Adrenal gland (tissue), 9 donors: ENCODE measurements at regions not wholly inside any gene's neighbourhood (a gene's known extent, or its start where the extent isn't known, plus 50 kb on each side); places are given as distances from the start of the nearest gene placed in this dataset.
"Not testable (repeated sequence)": the region's sequence is repeated elsewhere in the genome, so short reads cannot be mapped to it uniquely, and the experiment has no call there.

Source experiments
- DNase-seq, 7 donors: peaks; one replicate each; pipeline ENCODE4 v3.0.0-alpha.2; 2019 to 2020
- H3K27ac ChIP-seq, 5 donors: fragments of 200-600 bp; sonication (generic) in 4 of 5; 1 replicate in 3 of 5; 2 replicates in 2 of 5; pipeline versions ENCODE4 v1.5.1 to v1.8.0; 2016 to 2020; ENCODE audit warnings: mild to moderate bottlenecking in 1 of 5
- H3K27me3 ChIP-seq: fragments of 200-600 bp; 2 replicates; pipeline ENCODE4 v1.8.0; 2021
- H3K36me3 ChIP-seq, 2 donors: fragments of 200-600 bp; replicated peaks in 1 of 2; 1 replicate in 1 of 2; 2 replicates in 1 of 2; pipeline versions ENCODE4 v1.5.1 to v1.8.0; 2018 to 2022
- H3K4me1 ChIP-seq, 2 donors: fragments of 200-600 bp; replicated peaks in 1 of 2; 1 replicate in 1 of 2; 2 replicates in 1 of 2; pipeline versions ENCODE4 v1.5.1 to v1.8.0; 2018 to 2021
- H3K4me3 ChIP-seq, 4 donors: fragments of 200-600 bp; sonication (generic) in 3 of 4; one replicate each; pipeline ENCODE4 v1.5.1; 2016 to 2018
- H3K9me3 ChIP-seq, 3 donors: fragments of 200-600 bp; sonication (generic) in 1 of 3; replicated peaks in 1 of 3; 1 replicate in 2 of 3; 2 replicates in 1 of 3; pipeline versions ENCODE4 v1.5.1 to v1.8.0; 2016 to 2021
- POLR2A ChIP-seq, 2 donors: fragments of 450-650 bp; IDR thresholded peaks; one replicate each; pipeline ENCODE4 v1.6.1; 2017; ENCODE audit warnings: antibody characterized with exemption in 2 of 2, mild to moderate bottlenecking in 2 of 2, moderate library complexity in 1 of 2
- WGBS, 4 donors: extraction: QIAGEN DNeasy Blood & Tissue Kit in 2 of 4; methylation state at CpG; one replicate each; pipeline versions ENCODE4 v1.1.5 to v1.1.7; 2013 to 2017; 5-methylcytosine and 5-hydroxymethylcytosine counted together
- intact Hi-C, 2 donors: fragments of 100-400 bp; cut with DNase I; formaldehyde crosslinking; loops; one replicate each; pipeline versions ENCODE4 v1.14.1 to v1.15.0; 2022 to 2023
- TF ChIP-seq, protein P1 (sequence below), 6 experiments: fragments of 450-650 bp in 4 of 6; fragments of 200-600 bp in 2 of 6; sonication (generic) in 1 of 6; IDR thresholded peaks; 1 replicate in 5 of 6; 2 replicates in 1 of 6; pipeline versions ENCODE4 v1.5.1 to v1.8.0; 2016 to 2021; ENCODE audit warnings: antibody characterized with exemption in 6 of 6, mild to moderate bottlenecking in 2 of 6, moderate library complexity in 1 of 6
- donor health status: healthy with polysubstance abuse.
- donor health status: Bipolar disorder and iron deficiency.
- donor health status: DM: yes; HTN: yes; CAD: no.
- donor health status: DM: no; HTN: no; CAD: no.
- donor health status: DM: no; HTN: no; CAD: no.

DNA sequence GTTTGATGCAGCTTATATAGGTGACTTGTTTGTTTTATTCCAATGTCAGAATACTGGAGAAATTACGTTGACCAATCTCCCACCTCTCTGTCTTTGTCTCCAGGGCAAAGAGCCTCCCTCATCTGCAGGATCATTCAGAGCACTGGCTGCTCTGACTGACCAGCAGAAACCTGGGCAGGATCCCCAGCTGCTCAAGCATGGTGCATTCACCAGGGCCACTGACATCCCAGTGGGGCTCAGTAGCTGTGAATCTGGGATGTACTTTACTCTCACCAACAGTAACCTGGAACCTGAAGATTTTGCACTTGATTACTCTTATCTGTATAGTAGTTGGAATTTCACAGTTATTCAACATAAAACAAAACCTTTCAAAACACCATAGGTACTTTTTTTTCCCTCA lies 235.9 kb downstream of the ANKRD36 start:
- Histone ChIP-seq H3K27ac (no peak overlapping the region), H3K4me1 (no peaks in the 10 kb centered on the region), H3K4me3 (no peak overlapping the region), H3K36me3 (no peaks in the 10 kb centered on the region), H3K9me3 (no peaks in the 10 kb centered on the region), H3K27me3 (no peaks in the 10 kb centered on the region)
- WGBS, 4 donors: 36 to 86% (median 63%) methylated on average over 1 of the region's 1 CpG
- no peak for DNase-seq
- TF ChIP-seq, protein P1, sequence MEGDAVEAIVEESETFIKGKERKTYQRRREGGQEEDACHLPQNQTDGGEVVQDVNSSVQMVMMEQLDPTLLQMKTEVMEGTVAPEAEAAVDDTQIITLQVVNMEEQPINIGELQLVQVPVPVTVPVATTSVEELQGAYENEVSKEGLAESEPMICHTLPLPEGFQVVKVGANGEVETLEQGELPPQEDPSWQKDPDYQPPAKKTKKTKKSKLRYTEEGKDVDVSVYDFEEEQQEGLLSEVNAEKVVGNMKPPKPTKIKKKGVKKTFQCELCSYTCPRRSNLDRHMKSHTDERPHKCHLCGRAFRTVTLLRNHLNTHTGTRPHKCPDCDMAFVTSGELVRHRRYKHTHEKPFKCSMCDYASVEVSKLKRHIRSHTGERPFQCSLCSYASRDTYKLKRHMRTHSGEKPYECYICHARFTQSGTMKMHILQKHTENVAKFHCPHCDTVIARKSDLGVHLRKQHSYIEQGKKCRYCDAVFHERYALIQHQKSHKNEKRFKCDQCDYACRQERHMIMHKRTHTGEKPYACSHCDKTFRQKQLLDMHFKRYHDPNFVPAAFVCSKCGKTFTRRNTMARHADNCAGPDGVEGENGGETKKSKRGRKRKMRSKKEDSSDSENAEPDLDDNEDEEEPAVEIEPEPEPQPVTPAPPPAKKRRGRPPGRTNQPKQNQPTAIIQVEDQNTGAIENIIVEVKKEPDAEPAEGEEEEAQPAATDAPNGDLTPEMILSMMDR (IDR thresholded peaks at IDR 0.05): no peak
- TF ChIP-seq POLR2A (IDR thresholded peaks at IDR 0.05): no peak
- intact Hi-C loops: no loop called here

DNA sequence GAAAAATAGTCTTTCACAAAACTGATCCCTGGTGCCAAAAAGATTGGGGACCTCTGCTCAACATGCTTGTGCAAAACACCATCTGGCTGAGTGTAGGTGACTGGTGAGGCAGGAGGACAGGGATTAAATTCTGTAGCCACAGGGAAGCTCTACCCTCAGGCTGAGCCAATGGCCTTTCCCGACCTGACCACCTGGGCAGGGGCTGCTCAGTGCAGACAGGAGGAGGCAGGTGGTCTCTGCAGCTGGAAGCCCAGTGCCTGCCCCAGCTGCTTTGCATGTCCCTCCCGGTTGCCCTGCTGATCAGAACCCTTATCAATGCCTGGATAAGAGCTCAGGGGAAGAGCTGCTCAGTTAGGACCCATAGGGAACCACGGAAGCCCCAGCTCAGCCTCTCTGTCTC lies 235.3 kb downstream of the ANKRD36 start:
- no peaks in the 10 kb centered on the region for H3K36me3 ChIP-seq
- no peak overlapping the region for H3K27ac ChIP-seq
- no peaks in the 10 kb centered on the region for H3K9me3 ChIP-seq
- DNase-seq: peak in 1 of 7 donors; percentile 27
- no peak for TF ChIP-seq POLR2A (IDR thresholded peaks at IDR 0.05)
- TF ChIP-seq, protein P1 (IDR thresholded peaks at IDR 0.05): no peak
- intact Hi-C loops: no loop called here
- no peak overlapping the region for H3K4me3 ChIP-seq
- H3K4me1 ChIP-seq: no peaks in the 10 kb centered on the region
- WGBS, 4 donors: 44 to 70% (median 66%) methylated on average over 3 of the region's 3 CpGs
- no peaks in the 10 kb centered on the region for H3K27me3 ChIP-seq

DNA sequence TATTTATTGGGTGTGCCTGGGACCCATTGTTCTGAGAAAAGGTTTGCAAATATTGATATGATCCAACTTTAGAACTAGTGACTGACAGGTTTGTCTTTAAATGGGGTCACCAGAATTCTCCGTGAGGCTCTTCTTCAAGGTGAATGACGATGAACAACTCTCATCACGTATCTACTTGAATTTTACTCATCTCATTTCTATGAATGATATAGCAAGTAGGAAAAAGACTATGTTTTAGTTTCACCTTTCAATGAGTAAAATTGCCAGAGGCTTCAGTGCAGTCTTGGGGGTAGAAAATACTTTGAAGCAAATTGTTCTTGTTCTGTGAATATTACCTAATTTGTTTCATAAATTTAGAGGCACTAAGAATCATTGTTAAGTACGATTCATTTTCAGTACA lies 232.0 kb downstream of the ANKRD36 start:
- intact Hi-C loops, H3K36me3 ChIP-seq, H3K9me3 ChIP-seq, H3K27ac ChIP-seq, DNase-seq, H3K27me3 ChIP-seq, H3K4me3 ChIP-seq, H3K4me1 ChIP-seq: not testable (repeated sequence)
- no CpG with 5 or more reads among the region's 4 CpGs for WGBS, 4 donors

DNA sequence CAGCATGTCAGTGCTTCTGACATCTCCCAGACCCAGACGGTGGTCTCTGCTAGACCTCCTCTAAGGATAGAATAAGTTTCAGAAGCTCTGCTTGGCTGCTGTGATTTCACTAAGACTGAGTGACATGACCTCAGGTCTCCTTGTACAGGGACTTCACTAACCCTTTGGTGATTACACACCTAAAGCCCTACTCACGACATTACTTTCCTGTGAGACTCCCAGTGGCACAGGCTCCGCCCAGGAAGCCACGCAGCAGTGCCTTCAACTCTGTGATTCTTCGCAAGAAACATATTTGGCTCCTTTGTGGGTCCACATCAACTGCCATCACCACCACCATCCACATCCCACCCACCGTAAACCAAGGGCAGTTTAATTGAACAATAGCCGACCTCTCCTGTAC lies 220.7 kb downstream of the ANKRD36 start:
- no CpG with 5 or more reads among the region's 7 CpGs for WGBS, 4 donors
- H3K4me3 ChIP-seq, H3K27ac ChIP-seq, DNase-seq, H3K27me3 ChIP-seq, H3K9me3 ChIP-seq, intact Hi-C loops, H3K4me1 ChIP-seq, H3K36me3 ChIP-seq: not testable (repeated sequence)

DNA sequence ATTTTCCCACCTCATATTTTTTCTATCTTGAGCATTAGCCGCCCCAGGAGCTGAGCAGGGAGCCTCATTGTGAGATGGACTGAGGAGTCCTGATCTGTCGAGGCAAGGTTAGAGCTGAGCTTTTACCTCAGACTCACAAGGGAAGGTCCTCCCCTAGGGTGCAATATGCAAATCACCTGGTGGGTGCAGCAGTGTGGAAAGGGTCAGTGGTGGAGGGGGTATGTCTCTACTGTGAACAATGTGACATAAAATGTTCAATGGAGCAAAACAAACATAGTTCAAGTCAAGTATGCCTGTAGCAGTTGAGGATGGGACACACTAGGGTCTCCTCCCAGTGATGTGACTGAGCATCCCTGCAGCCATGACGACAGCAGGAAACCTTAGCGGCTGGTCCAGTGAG lies 219.2 kb downstream of the ANKRD36 start:
- WGBS, 4 donors: no CpG with 5 or more reads among the region's 4 CpGs

DNA sequence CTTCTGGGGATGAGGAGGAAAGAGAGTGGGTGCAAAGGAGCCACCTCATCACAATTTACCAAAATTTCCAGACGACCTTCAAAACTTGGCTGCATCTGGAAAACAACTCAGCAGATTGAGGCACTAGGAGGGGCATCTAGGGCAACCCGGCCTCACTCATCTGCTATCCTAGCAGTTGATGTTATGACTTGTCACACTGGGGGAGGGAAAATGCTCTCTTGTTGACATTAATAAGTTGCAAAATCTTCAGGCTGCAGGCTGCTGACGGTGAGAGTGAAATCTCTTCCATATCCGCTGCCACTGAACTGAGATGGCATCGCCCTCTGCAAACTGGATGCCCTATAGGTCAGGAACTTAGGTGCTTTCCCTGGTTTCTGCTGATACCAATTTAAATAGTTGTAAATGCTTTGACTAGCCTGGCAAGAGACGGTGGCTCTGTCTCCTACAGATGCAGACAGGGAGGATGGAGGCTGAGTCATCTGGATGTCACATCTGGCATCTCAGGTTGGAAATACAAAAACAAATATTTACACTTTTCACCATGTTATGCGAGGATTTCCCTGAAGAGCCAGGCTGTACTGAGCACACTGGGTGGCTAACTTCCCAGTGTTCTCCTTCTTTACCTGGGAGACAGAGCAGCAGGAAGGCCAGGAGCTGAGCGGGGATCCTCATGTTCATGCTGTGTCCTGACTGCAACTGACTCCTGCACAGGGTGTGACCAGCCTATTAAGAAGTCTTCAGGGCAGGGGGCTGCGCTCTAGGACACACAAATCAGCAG lies 209.2 kb downstream of the ANKRD36 start:
- H3K36me3 ChIP-seq, H3K4me3 ChIP-seq, H3K27ac ChIP-seq, DNase-seq, H3K27me3 ChIP-seq, intact Hi-C loops, H3K4me1 ChIP-seq, H3K9me3 ChIP-seq: not testable (repeated sequence)
- no CpG with 5 or more reads among the region's 9 CpGs for WGBS, 4 donors

More for the DNA sequence above, 219.2 kb downstream of the ANKRD36 start:
- H3K27ac ChIP-seq, H3K27me3 ChIP-seq, H3K4me3 ChIP-seq, DNase-seq, intact Hi-C loops, H3K36me3 ChIP-seq, H3K4me1 ChIP-seq, H3K9me3 ChIP-seq: not testable (repeated sequence)

DNA sequence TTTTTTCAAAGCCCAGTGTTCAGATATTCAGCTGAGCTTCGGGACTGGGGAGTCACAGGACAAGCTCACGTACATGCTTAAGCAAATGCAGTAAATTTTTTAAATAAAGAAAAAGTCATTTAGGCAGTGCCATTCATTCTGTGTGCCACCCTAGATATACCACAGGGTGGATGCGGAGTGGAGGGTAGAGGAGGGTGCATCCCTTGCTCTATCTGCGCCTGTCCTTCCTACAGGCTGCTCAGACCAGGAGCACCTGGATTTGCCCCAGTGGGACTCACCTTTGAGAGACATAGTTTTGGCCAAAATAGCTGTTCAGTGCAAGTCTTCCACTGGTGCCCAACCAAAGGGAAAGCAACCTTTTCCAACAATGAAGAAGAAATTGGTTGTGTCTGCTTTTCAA lies 202.4 kb downstream of the ANKRD36 start:
- H3K4me1 ChIP-seq, H3K27me3 ChIP-seq, H3K36me3 ChIP-seq, H3K4me3 ChIP-seq, H3K9me3 ChIP-seq, H3K27ac ChIP-seq, intact Hi-C loops: not testable (repeated sequence)
- peak in 2 of 7 donors; percentile 1 to 2 for DNase-seq
- 83 to 100% (median 91%) methylated on average over 2 of the region's 4 CpGs for WGBS, 4 donors

DNA sequence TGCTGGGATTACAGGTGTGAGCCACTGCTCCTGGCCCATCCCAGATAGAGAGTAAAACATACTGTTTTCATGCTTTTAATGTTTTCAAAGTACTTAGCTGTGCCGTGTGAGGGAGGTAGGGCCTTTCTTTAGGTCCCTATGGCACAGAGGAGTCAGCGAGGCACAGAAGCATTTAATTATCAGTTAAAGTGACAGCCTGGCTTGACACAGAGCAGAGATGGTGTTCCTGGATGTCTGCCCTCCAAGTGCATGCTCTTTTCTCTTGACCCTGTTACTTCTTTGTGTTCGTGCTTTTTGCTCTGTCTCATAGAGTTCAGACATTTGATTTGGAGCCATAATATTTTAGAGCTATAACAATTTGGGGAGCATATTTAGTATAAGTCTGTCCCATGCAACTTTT lies 199.5 kb downstream of the ANKRD36 start:
- H3K27me3 ChIP-seq, H3K27ac ChIP-seq, H3K4me1 ChIP-seq, intact Hi-C loops, H3K36me3 ChIP-seq, H3K9me3 ChIP-seq, H3K4me3 ChIP-seq, DNase-seq: not testable (repeated sequence)
- 66 to 84% methylated on average over 2 of the region's 3 CpGs; no CpG with 5 or more reads in 2 of the 4 donors for WGBS, 4 donors

DNA sequence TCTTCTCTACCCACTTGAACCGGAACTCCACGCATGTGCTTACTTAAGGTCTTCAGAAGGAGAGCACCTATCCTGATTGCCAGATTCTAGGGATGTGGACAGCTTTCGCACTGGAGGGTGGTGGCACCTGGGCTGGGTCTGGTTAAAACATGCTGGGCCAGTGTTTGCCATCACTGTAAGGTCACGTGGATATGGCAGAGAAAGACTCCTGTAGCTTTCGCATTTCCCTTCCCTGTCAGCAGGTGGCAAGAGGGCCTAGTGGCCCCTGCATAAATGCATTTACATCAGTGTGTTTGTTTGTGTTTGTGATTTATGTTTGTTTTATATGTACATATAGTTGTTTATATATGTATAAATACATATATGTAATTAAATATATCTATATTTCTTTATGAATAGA lies 192.5 kb downstream of the ANKRD36 start:
- intact Hi-C loops, H3K27me3 ChIP-seq, H3K9me3 ChIP-seq, H3K27ac ChIP-seq, H3K4me1 ChIP-seq, DNase-seq, H3K4me3 ChIP-seq, H3K36me3 ChIP-seq: not testable (repeated sequence)
- WGBS, 4 donors: no CpG with 5 or more reads among the region's 5 CpGs
